ENCODE measurements at regions not wholly inside any gene's neighbourhood (a gene's known extent, or its start where the extent isn't known, plus 50 kb on each side); places are given as distances from the start of the nearest gene placed in this dataset.

DNA sequence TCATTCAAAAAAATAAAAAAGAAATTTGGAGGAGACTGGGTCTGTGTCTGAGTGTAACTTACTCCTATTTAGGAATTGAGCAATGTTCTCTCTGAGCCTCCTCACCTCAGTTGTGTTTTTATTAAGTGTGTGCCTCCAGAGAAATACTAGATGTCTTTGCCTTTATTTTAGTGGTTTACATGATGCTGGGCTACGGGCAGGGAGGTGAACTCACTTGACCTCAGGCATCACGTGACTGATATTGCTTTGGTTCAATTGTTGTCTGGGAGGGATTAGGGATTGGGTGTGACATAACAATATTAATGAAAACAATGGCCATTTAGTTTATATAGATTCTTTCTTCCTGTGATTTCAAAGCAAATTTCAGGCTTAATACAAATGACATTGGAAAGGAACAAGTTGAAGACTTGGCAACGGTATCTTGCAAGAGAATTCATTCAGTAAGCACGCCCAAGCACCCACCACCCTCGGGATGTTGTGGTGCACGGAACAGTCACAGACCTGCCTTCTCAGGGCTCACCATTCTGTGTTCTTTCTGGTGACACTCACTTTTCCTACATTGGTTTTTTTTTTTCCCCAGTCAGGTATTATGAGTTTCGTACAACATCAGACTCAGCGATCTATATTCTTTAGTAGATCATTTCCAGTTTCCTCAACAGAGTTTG, 77.5 kb downstream of the BMP4 start:
- Mint-ChIP-seq H3K36me3 (ENCODE audit: low read depth) (no peaks in the 10 kb centered on the region), H3K4me3 (ENCODE audit: low read depth) (no peak overlapping the region), H3K27me3 (ENCODE audit: low read depth) (no peaks in the 10 kb centered on the region), H3K4me1 (ENCODE audit: low read depth) (no peaks in the 10 kb centered on the region), H3K27ac (no peak overlapping the region), H3K9me3 (peaks cover 12% of the 10 kb centered on the region)
- intact Hi-C loops (cut with micrococcal nuclease), result no loop called here
- DNase-seq (ENCODE audit: low spot score), result no peak

DNA sequence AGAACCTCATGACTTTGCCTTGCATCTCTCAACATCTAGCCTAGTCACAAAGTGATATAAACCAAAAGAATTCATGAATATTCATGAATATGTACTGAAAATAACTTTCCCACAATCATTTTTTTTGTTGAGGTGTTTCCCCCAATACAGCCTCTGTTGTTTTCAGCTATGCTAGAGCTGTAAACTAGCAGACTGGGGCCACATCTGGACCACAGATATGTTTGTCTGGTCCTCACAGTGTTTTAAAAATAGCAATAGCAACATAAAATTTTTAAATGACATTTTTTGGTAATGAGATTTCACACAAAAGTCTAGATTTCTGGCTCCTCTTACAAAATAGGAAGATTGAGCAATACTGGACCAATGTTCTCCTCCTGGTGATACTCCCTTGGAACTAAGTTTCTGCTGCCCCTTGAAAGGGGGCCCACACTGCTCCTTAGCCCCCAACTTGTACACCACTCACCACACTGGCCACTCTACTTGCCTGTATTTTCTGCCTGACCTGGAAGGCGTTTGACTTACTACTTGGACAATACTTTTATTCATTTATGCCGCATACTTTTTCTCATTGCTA, 81.2 kb downstream of the BMP4 start:
- Mint-ChIP-seq H3K4me1 (ENCODE audit: low read depth) (no peaks in the 10 kb centered on the region), H3K9me3 (peaks cover 12% of the 10 kb centered on the region), H3K4me3 (ENCODE audit: low read depth) (no peak overlapping the region), H3K36me3 (ENCODE audit: low read depth) (no peaks in the 10 kb centered on the region), H3K27me3 (ENCODE audit: low read depth) (no peaks in the 10 kb centered on the region), H3K27ac (no peak overlapping the region)
- intact Hi-C loops (cut with micrococcal nuclease), result no loop called here
- DNase-seq (ENCODE audit: low spot score), result no peak

DNA sequence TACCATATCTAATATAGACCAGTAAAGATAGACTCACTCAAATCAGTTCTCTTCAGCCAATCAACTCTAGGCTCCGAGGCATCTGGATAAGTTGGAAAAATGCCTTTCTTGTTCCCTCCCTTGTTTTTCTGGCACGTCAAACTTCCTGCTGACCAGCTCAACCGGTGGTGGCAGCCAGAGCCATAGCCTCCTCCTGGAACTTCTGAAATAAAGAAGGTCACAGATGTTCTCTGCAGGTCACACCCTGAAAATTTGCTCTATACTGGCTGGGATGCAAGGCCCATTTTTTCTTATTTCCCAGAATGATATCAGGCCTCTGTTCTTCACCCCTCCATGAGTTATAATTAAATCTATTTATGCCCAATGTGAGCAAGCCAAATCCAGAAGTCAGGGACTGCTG, 81.9 kb downstream of the BMP4 start:
- H3K4me3 Mint-ChIP-seq (ENCODE audit: low read depth), result no peak overlapping the region
- H3K4me1 Mint-ChIP-seq (ENCODE audit: low read depth), result no peaks in the 10 kb centered on the region
- DNase-seq (ENCODE audit: low spot score), result no peak
- H3K9me3 Mint-ChIP-seq, result peaks cover 12% of the 10 kb centered on the region
- no peaks in the 10 kb centered on the region for H3K27me3 Mint-ChIP-seq (ENCODE audit: low read depth)
- no peak overlapping the region for H3K27ac Mint-ChIP-seq
- H3K36me3 Mint-ChIP-seq (ENCODE audit: low read depth), result no peaks in the 10 kb centered on the region
- intact Hi-C loops (cut with micrococcal nuclease), result no loop called here

DNA sequence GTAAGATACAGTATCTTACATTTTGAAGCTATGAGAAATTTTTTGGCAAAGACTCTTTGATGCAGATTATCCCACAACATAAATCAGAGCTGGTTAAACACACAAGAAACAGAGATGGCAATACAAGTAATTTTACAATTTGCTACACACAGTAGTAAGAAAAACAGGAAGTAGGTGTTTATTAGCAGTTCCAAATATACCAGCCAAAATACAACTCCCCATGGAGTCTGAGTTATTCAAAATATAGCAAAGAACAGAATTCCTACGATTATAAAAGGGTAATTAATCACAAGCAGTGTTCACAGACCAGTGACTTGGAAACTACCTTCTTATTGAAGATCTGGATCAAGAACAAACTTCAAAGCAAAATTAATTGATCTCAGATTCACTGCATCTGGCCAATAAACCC, 83.9 kb downstream of the BMP4 start:
- DNase-seq (ENCODE audit: low spot score), result no peak
- H3K4me1 Mint-ChIP-seq (ENCODE audit: low read depth), result no peaks in the 10 kb centered on the region
- no peaks in the 10 kb centered on the region for H3K36me3 Mint-ChIP-seq (ENCODE audit: low read depth)
- no peaks in the 10 kb centered on the region for H3K27me3 Mint-ChIP-seq (ENCODE audit: low read depth)
- no peak overlapping the region for H3K4me3 Mint-ChIP-seq (ENCODE audit: low read depth)
- H3K27ac Mint-ChIP-seq, result no peak overlapping the region
- intact Hi-C loops (cut with micrococcal nuclease), result no loop called here
- H3K9me3 Mint-ChIP-seq, result peaks cover 11% of the 10 kb centered on the region

DNA sequence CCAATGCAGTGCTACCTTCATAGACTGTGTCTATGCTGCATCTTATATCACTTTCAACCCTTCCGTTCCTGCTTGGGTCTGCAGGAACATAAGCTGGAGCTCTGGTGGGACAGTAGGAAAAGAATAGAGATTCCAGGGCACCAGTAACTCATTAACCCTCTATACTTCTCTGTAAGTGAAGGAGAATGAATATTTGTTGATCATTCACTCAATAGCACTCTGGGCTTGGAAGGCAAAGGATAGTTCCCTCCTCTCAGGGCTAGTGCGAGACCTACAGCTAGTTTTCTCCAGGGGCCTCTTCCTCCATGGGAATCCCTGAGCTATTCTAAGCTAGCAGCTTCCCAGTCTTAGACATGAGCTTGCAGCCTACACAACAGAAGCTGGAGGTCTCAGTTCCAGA, 84.7 kb downstream of the BMP4 start:
- H3K4me3 Mint-ChIP-seq (ENCODE audit: low read depth), result no peak overlapping the region
- no peak for DNase-seq (ENCODE audit: low spot score)
- no peaks in the 10 kb centered on the region for H3K36me3 Mint-ChIP-seq (ENCODE audit: low read depth)
- intact Hi-C loops (cut with micrococcal nuclease), result no loop called here
- peaks cover 7% of the 10 kb centered on the region for H3K9me3 Mint-ChIP-seq
- no peaks in the 10 kb centered on the region for H3K27me3 Mint-ChIP-seq (ENCODE audit: low read depth)
- no peak overlapping the region for H3K27ac Mint-ChIP-seq
- H3K4me1 Mint-ChIP-seq (ENCODE audit: low read depth), result no peaks in the 10 kb centered on the region

DNA sequence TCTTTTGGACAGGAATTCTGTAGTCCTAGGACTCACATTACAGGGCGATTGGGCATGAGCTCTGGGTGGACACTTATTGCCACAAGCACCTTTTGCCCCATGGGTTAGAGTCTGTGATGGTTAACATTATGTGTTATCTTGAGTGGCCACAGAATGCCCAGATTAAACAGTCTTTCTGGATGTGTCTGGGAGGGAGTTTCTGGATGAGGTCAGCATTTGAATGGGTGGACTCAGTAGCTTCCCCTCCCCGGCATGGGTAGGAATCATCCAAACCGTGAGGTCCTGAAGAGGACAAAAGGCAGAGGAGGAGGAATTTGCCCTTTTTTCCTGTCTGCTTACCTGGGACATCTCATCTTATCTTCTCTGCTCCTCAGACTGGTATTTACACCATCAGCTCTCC, 85.6 kb downstream of the BMP4 start:
- intact Hi-C loops (cut with micrococcal nuclease), result no loop called here
- no peaks in the 10 kb centered on the region for H3K27me3 Mint-ChIP-seq (ENCODE audit: low read depth)
- no peaks in the 10 kb centered on the region for H3K36me3 Mint-ChIP-seq (ENCODE audit: low read depth)
- no peaks in the 10 kb centered on the region for H3K9me3 Mint-ChIP-seq
- no peak for DNase-seq (ENCODE audit: low spot score)
- no peaks in the 10 kb centered on the region for H3K4me1 Mint-ChIP-seq (ENCODE audit: low read depth)
- no peak overlapping the region for H3K4me3 Mint-ChIP-seq (ENCODE audit: low read depth)
- H3K27ac Mint-ChIP-seq, result no peak overlapping the region

DNA sequence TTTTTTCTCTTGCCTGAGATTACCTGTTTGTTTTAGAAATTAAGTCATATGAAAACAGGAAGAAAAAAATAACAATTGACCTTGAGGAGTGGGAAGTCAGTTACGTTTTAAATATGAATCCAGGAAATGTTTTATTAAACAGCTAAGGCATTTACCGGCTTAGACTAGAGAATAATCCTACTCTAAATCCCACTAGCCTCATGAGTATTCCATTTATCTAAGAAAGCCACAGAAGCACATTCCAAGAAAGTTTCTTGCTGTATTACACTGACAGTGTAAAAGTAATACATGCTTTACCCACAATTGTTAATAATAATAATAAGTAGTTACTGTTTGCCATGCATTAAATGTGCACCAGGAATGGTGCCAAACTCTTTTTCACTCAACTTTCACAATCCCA, 90.9 kb downstream of the BMP4 start:
- Mint-ChIP-seq H3K9me3 (no peaks in the 10 kb centered on the region), H3K27me3 (ENCODE audit: low read depth) (no peaks in the 10 kb centered on the region), H3K27ac (no peak overlapping the region), H3K4me1 (ENCODE audit: low read depth) (no peaks in the 10 kb centered on the region), H3K4me3 (ENCODE audit: low read depth) (no peak overlapping the region), H3K36me3 (ENCODE audit: low read depth) (no peaks in the 10 kb centered on the region)
- DNase-seq (ENCODE audit: low spot score), result no peak
- intact Hi-C loops (cut with micrococcal nuclease), result no loop called here

DNA sequence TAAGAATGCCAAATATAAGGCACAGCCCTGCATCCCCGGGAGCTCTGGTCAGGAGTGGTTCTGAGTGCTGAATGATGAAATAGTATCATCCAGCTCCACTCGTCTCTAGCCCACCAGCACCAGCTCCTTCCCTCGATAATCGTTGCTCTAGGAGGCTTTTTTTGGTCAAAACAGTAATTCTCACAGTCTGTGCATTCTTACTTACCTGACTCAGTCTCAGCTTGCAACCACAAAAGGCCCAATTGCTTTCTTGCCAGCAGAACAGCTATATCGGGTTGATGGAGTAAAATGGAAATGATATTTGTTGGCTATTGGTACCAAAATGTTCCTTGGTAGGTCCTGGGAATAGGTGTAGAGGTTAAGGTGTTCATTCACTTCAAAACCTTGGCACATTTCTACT, 94.8 kb downstream of the BMP4 start:
- no peak for DNase-seq (ENCODE audit: low spot score)
- H3K4me3 Mint-ChIP-seq (ENCODE audit: low read depth), result no peak overlapping the region
- no peaks in the 10 kb centered on the region for H3K4me1 Mint-ChIP-seq (ENCODE audit: low read depth)
- intact Hi-C loops (cut with micrococcal nuclease), result no loop called here
- no peaks in the 10 kb centered on the region for H3K27me3 Mint-ChIP-seq (ENCODE audit: low read depth)
- no peaks in the 10 kb centered on the region for H3K36me3 Mint-ChIP-seq (ENCODE audit: low read depth)
- no peak overlapping the region for H3K27ac Mint-ChIP-seq
- no peaks in the 10 kb centered on the region for H3K9me3 Mint-ChIP-seq

DNA sequence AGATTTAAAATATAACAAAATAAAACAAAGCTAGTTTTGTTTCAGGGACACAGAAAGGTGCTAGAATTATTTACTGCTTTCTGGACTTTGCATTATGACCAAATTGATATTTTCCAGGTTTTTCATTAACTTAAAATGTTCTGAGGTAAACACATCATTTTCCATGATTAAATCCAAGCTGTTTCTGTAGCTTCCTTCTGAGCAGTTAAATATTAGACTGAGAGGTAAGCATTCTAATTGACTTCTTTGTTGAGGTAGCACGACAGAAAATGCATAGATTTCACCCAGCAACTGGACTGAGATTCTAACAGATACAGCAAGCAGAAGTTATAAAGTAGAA, 98.3 kb downstream of the BMP4 start:
- Mint-ChIP-seq H3K27me3 (ENCODE audit: low read depth) (no peaks in the 10 kb centered on the region), H3K4me3 (ENCODE audit: low read depth) (no peak overlapping the region), H3K36me3 (ENCODE audit: low read depth) (no peaks in the 10 kb centered on the region), H3K9me3 (no peaks in the 10 kb centered on the region), H3K4me1 (ENCODE audit: low read depth) (no peaks in the 10 kb centered on the region), H3K27ac (no peak overlapping the region)
- DNase-seq (ENCODE audit: low spot score), result no peak
- intact Hi-C loops (cut with micrococcal nuclease), result no loop called here

DNA sequence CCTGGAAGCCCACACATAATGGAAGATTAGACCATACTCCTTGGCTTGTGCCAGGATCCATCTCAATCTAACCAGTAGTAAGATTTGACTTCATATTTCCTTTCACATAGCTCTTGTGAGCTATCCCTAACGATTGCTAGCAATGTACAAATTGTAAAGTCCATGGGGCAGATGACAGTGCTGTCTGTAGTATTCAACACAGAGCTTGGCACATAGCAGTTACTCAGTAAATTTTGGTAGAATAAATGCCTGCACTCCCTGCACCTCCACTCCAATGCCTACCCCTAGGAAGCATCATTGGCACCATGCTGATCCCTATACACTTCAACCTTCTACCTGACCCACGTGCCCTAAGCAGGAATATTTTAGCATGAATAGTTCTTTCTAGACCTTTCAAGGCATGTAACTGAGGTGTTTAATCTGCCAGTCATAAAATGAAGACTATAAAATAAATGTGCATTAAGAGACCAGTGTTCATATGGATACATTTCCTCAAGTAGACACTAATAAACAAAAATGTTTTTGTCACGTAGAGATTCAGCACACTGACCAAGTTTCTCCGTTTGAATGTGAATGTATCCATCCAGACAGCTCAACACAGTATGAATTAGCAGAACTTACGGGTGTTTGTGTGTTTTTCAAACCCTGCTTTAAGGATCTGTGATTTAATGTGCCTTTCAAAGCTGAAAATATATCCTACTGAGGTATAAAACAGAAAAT, 98.8 kb downstream of the BMP4 start:
- H3K27me3 Mint-ChIP-seq (ENCODE audit: low read depth), result no peaks in the 10 kb centered on the region
- no peak overlapping the region for H3K4me3 Mint-ChIP-seq (ENCODE audit: low read depth)
- intact Hi-C loops (cut with micrococcal nuclease), result no loop called here
- no peaks in the 10 kb centered on the region for H3K9me3 Mint-ChIP-seq
- H3K4me1 Mint-ChIP-seq (ENCODE audit: low read depth), result no peaks in the 10 kb centered on the region
- DNase-seq (ENCODE audit: low spot score), result no peak
- H3K27ac Mint-ChIP-seq, result no peak overlapping the region
- H3K36me3 Mint-ChIP-seq (ENCODE audit: low read depth), result no peaks in the 10 kb centered on the region

DNA sequence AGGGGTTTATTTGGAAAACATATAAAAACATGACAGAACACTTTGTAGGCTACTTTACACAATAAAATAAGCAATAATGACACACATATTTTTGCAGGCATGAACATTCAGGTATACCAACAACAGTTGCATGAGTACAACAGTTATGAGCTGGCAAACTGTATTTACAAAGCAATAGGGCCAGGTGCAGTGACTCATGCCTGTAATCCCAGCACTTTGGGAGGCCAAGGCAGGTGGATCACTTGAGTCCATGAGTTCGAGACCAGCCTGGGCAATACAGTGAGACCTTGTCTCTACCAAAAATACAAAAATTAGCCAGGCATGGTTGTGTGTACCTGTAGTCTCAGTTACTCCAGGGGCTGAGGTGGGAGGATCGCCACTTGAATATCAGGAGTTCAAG, 101.1 kb downstream of the BMP4 start:
- H3K27ac Mint-ChIP-seq, result no peak overlapping the region
- no peaks in the 10 kb centered on the region for H3K36me3 Mint-ChIP-seq (ENCODE audit: low read depth)
- H3K9me3 Mint-ChIP-seq, result no peaks in the 10 kb centered on the region
- DNase-seq (ENCODE audit: low spot score), result no peak
- H3K27me3 Mint-ChIP-seq (ENCODE audit: low read depth), result no peaks in the 10 kb centered on the region
- intact Hi-C loops (cut with micrococcal nuclease), result no loop called here
- no peaks in the 10 kb centered on the region for H3K4me1 Mint-ChIP-seq (ENCODE audit: low read depth)
- no peak overlapping the region for H3K4me3 Mint-ChIP-seq (ENCODE audit: low read depth)

DNA sequence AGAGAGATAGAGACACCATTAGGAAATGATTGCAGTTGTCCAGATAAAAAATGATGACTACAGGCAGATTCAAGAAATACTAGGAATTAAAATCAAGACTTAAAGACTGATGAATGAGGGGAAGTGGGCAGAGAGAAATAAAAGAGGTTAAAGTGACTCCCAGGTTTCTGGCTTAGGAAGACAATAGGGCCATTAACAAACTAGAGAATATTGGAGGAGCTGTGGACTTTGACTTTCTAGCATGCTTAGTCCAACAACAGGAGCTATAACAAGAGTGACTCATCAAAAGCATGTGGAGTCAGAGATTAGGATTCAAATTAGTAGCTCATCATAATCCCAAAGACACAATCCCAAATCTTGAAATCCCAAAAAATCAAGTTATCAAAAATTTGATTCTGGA, 101.5 kb downstream of the BMP4 start:
- H3K4me3 Mint-ChIP-seq (ENCODE audit: low read depth), result no peak overlapping the region
- H3K36me3 Mint-ChIP-seq (ENCODE audit: low read depth), result no peaks in the 10 kb centered on the region
- no peaks in the 10 kb centered on the region for H3K27me3 Mint-ChIP-seq (ENCODE audit: low read depth)
- no peaks in the 10 kb centered on the region for H3K9me3 Mint-ChIP-seq
- no peak overlapping the region for H3K27ac Mint-ChIP-seq
- intact Hi-C loops (cut with micrococcal nuclease), result no loop called here
- DNase-seq (ENCODE audit: low spot score), result no peak
- H3K4me1 Mint-ChIP-seq (ENCODE audit: low read depth), result no peaks in the 10 kb centered on the region

DNA sequence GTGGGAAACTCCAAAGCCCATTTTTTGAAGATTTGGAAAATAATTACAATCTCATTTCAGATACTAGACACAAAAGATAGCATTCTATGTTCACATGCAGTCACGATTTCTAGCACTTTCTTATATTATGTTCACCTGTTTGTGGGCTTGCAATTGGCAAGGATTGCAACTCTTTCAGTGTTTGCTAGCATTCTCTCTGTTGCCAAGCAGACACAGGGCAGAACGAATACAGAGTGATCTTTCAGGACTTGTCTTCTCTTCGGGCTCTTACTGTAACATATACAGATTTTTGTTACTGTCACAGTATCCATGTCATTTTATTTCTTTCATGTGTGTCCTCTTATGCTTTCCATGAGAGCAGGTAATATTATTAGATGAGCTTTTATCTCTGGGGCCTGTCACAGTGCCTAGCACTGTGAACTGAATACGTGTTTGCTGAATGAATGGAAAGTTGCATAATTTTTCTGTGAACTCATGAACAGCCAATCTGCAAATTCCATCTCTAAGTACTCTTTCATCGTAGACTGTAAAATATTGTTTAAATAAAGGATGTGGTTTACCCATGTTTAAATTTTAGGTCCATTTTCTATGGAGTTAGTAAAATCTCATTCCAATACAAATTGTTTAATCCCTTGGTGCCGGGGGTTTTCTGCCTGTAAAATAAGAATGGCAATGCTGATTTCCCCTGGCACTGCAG, 105.1 kb downstream of the BMP4 start:
- Mint-ChIP-seq H3K36me3 (ENCODE audit: low read depth) (no peaks in the 10 kb centered on the region), H3K4me3 (ENCODE audit: low read depth) (no peak overlapping the region), H3K4me1 (ENCODE audit: low read depth) (no peaks in the 10 kb centered on the region), H3K9me3 (no peaks in the 10 kb centered on the region), H3K27me3 (ENCODE audit: low read depth) (no peaks in the 10 kb centered on the region), H3K27ac (no peak overlapping the region)
- intact Hi-C loops (cut with micrococcal nuclease), result no loop called here
- no peak for DNase-seq (ENCODE audit: low spot score)

Data from activated T-helper 2 cell treated with anti-CD3 and anti-CD28 coated beads, Interferon-gamma antibody, Interleukin-2, Interleukin-4, amounts not matched to agents 10 μg/mL and 5 μg/mL and 100 μg/mL, durations not matched to agents 14 hours and 24 hours and 36 hours (primary cell).